Ishikawa (cell line): ENCODE measurements at regions not wholly inside any gene's neighbourhood (a gene's known extent, or its start where the extent isn't known, plus 50 kb on each side); places are given as distances from the start of the nearest gene placed in this dataset.

Experiments used
- CEBPB ChIP-seq: IDR thresholded peaks from 2 replicates; pipeline ENCODE4 v1.6.1; 2012
- CREB1 ChIP-seq: IDR thresholded peaks from 2 replicates; pipeline ENCODE4 v1.6.1; 2012; ENCODE audit warnings: low read depth
- EGR1 ChIP-seq: IDR thresholded peaks from 2 replicates; pipeline ENCODE4 v1.6.1; 2012
- EP300 ChIP-seq: IDR thresholded peaks from 2 replicates; pipeline ENCODE4 v1.6.1; 2012; ENCODE audit warnings: borderline replicate concordance
- FOXM1 ChIP-seq: IDR thresholded peaks from 2 replicates; pipeline ENCODE4 v1.6.1; 2012; ENCODE audit warnings: low read depth, borderline replicate concordance
- MAX ChIP-seq: IDR thresholded peaks from 2 replicates; pipeline ENCODE4 v1.6.1; 2012
- NFIC ChIP-seq: IDR thresholded peaks from 2 replicates; pipeline ENCODE4 v1.6.1; 2012
- RAD21 ChIP-seq: IDR thresholded peaks from 2 replicates; pipeline ENCODE4 v1.6.1; 2012; ENCODE audit warnings: low read depth
- REST ChIP-seq: IDR thresholded peaks from 2 replicates; pipeline ENCODE4 v1.6.1; 2012; ENCODE audit warnings: low read depth, mild to moderate bottlenecking
- TAF1 ChIP-seq: IDR thresholded peaks from 2 replicates; pipeline ENCODE4 v1.6.1; 2012; ENCODE audit warnings: low read depth, mild to moderate bottlenecking
- TCF12 ChIP-seq: IDR thresholded peaks from 2 replicates; pipeline ENCODE4 v1.6.1; 2012; ENCODE audit warnings: low read depth
- TEAD4 ChIP-seq: IDR thresholded peaks from 2 replicates; pipeline ENCODE4 v1.6.1; 2012
- USF1 ChIP-seq: IDR thresholded peaks from 2 replicates; pipeline ENCODE4 v1.6.1; 2012
- YY1 ChIP-seq: IDR thresholded peaks from 2 replicates; pipeline ENCODE4 v1.6.1; 2012; ENCODE audit warnings: low read depth
- ZBTB7A ChIP-seq: IDR thresholded peaks from 2 replicates; pipeline ENCODE4 v1.6.1; 2012; ENCODE audit warnings: low read depth

- TF ChIP-seq EGR1 (no peak), YY1 (no peak), CREB1 (no peak), USF1 (no peak), FOXM1 (no peak), TEAD4 (no peak), EP300 (no peak), TCF12 (no peak), REST (no peak), RAD21 (no peak), MAX (no peak), TAF1 (no peak), ZBTB7A (no peak), CEBPB (no peak), NFIC (no peak)
Measured at GRCh38 chr4:81700189-81700588, 228.5 kb upstream of the RASGEF1B start.

GRCh38 chr4:81698538-81699296, 227.0 kb upstream of the RASGEF1B start:
- TF ChIP-seq EP300 = no peak
- TF ChIP-seq YY1 = no peak

- no peak for TF ChIP-seq REST
Measured at GRCh38 chr4:81694176-81694913, 222.6 kb upstream of the RASGEF1B start.

GRCh38 chr4:81690871-81691270, 219.2 kb upstream of the RASGEF1B start:
- TF ChIP-seq TCF12 = no peak
- no peak for TF ChIP-seq YY1
- TF ChIP-seq FOXM1 = no peak

- TF ChIP-seq TCF12 = no peak
- no peak for TF ChIP-seq ZBTB7A
- no peak for TF ChIP-seq FOXM1
- no peak for TF ChIP-seq MAX
- TF ChIP-seq EGR1 = no peak
- peak; percentile 25; the same call in 1 of the 2 replicates for TF ChIP-seq RAD21
- TF ChIP-seq TEAD4 = no peak
Measured at GRCh38 chr4:81688085-81688484, 216.4 kb upstream of the RASGEF1B start.

GRCh38 chr4:81687471-81687870, 215.8 kb upstream of the RASGEF1B start:
- TF ChIP-seq TAF1 = no peak

GRCh38 chr4:81685104-81685503, 213.4 kb upstream of the RASGEF1B start:
- TF ChIP-seq RAD21 = no peak
- TF ChIP-seq ZBTB7A = no peak
- no peak for TF ChIP-seq REST
- TF ChIP-seq TCF12 = no peak
- TF ChIP-seq EGR1 = no peak
- TF ChIP-seq USF1 = no peak
- no peak for TF ChIP-seq TEAD4
- no peak for TF ChIP-seq CREB1
- TF ChIP-seq MAX = no peak
- no peak for TF ChIP-seq EP300
